DMS153 treated with DMSO at 0.1 percent for 48 hours (cell line): ENCODE measurements at regions not wholly inside any gene's neighbourhood (a gene's known extent, or its start where the extent isn't known, plus 50 kb on each side); places are given as distances from the start of the nearest gene placed in this dataset.
A peak's percentile ranks its signal among the peaks of the same experiment; 100 is the strongest.
"Not testable (repeated sequence)": the region's sequence is repeated elsewhere in the genome, so short reads cannot be mapped to it uniquely, and the experiment has no call there.

Experiments
- DNase-seq: peaks from one replicate; lab custom pipeline; 2025; ENCODE audit not compliant: unreplicated experiment; lab: John Stamatoyannopoulos, UW

DNA sequence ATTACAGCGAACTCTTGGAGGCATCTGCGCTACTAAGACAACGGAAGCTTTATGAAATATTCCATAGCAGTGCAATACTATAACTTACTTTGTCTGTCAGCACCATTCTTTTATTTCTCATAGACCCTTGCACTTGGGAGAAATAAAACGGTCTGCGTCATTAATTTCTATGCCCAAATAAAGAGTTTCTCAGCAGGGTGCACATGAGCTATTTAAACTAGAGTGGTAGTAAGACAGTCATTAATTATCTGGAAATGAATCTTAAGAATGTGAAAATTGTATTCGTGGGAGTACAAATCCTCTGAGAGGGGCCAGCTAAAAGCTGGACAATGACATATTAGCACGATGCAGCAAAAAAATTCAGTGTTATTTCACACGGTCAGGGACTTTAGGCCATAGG, 903.4 kb upstream of the FOXG1 start:
- DNase-seq, result no peak

DNA sequence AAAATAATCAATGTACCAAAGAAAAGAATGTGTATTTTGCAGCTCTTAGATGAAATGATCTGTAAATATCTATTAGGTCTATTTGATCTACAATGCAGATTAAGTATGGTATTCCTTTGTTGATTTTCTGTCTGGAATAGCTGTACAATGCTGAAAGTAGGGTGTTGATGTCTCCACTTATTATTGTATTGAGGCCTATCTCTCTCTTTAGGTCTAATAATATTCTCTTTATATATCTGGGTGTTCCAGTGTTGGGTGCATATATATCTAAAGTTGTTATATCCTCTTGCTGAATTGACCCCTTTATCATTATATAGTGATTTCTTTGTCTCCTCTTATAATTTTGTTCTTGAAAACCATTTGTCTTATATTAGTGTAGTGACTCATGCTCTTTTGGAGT, 885.5 kb upstream of the FOXG1 start:
- no peak for DNase-seq

DNA sequence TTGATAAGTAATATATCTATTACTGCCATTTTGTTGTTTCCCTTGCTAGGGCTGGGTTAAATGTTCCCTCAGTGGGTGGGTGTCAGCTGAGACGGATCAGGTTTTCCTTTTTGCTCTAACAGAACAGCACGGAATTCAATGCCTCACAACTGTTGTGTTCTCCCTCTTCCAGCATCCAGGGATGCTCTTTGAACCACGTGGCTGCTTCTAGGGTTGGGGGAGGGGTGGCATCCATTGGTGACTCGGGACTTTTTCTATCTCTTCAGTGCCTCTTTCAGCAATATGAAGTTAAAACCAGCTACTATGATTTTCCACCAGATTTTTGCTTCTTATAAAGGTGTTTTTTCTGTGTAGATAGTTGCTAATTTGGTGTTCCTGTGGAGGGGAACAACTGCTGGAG, 884.9 kb upstream of the FOXG1 start:
- no peak for DNase-seq

DNA sequence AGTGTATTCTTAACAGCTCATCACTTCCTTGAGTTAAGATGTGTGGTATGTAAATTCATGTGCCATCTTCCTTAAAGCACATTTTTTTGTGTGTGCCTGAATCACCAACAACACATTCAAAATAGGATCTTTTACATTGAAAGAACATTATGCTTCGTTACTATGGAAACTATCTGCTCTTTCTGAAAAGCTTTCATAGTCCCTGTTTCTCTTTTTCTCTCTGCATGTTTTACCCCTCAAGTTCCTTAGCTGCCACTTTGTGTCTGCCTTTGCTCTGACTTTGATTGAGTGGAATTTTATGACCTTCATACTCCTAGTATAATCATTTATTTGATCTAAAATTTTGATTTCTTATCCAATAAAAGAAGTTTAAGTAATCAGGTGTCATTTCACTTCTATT, 880.3 kb upstream of the FOXG1 start:
- DNase-seq, result no peak

DNA sequence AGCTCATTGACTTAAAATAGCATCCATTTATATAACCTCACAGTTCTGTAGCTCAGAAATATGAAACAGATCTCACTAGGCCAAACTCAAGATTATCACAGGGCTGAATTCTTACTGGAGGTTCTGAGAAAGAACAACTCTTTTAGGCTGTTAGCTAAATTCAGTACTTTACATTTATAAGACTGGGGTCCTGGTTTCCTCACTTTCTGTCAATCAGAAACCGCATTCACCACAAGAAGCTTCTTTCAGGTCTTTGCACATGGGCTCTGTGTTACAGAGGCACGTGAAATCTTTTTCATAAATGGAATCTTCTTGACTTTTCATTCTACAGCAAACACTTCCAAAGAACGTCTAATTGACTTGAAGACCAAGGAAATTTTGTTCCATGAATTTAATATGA, 876.3 kb upstream of the FOXG1 start:
- DNase-seq, result no peak

DNA sequence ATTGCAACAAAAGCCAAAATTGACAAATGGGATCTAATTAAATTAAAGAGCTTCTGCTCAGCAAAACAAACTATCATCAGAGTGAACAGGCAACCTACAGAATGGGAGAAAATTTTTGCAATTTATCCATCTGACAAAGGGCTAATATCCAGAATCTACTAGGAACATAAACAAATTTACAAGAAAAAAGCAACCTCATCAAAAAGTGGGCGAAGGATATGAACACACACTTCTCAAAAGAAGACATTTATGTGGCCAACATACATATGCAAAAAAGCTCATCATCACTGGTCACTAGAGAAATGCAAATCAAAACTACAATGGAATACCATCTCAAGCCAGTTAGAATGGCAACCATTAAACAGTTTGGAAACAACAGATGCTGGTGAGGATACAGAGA, 858.1 kb upstream of the FOXG1 start:
- not testable (repeated sequence) for DNase-seq

DNA sequence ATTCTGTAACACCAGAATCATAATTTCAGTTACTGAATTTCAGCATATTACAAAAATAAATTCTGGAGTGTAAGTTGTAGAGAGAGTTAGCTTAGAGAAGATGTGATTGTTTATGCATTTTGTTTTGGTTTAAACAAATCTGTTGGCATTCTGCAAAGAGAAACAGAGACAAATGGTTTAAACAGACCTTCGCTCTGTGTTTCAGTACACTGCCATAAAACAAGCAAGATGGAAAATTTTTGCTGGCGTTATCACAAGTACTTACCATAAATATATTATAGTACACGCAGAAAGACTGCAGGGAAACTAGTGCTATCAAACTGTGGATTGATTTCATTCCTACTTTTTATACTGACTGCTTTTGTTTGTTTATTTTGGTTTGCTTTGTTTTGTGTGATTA, 850.3 kb upstream of the FOXG1 start:
- DNase-seq, result no peak

DNA sequence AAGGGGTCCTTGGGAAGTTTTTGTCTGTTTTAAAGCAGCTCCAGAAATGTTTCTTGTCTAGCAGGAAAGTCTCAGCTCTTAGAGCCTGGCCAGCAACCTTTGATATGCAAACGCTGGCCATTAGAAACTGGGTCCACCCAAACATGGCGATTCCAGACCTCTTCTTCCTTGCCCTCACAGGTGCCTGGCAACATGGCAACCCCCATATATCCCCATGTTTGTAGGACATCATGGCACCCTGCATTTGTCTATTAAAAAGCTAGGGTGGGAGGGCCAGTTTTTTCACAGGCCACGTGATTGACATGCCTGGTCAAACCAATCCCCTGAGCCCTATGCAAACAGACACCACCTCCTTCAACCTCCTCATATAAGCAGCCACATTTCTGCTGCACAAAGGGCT, 848.7 kb upstream of the FOXG1 start:
- no peak for DNase-seq

DNA sequence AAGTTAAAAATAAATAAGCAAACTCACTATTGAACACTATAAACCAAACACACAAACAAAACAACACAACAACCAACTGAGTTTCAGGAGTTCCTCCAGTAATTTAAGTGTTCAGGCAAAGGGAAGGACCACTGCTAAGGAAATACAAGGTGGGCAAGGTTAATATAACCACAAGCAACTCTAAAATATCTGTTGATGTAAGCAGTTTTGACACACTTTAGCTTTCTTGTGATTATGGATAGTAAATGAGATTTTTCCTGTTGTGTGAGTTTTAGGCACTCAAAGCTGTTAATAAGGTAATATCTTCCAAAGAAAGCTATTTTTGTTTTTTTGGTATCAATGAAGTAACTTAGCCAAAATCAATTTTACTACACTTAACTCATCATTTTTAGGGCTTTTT, 839.1 kb upstream of the FOXG1 start:
- no peak for DNase-seq

DNA sequence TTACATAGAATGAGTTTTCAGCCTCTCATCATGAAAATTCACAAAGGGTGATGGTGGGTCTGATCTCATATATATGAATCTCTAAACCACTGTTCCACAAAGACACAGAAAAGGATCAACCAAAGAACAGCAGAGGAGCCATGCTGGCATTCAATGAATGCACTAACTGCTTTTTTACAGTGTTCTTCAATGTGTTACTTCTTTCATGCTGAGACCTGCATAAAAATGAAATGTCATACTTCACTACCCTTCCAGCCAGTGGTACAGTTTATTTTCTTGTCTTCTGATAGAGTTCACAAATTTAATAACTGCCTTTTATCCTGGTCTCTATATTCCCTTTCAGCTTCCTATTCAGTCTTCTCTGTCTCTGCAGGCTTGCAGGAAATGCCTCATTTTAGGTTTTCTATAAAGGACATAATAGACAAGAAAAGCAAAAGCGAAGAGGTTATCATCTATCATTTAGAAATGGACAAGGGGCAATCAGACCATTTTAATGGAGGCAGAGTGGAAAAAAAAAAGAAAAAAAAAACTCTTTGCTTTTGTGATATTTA, 836.7 kb upstream of the FOXG1 start:
- DNase-seq, result no peak

DNA sequence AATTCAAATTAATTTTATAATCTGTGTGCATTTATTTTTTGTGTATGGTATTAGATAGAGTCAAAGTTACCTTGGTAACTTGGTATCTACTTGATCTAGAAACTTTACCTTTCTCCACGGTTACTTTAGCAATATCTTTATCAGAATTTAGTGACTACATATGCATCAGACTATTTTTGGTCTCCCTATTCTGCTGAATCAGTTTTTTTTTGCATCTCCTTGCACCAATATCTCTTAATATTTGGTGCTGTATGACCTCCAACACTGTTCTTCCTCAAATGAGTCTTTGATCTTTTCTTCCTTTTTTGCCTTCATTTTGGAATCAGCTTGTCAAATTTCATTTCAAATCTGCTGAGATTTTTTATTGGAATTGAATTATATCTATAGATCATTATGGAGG, 828.2 kb upstream of the FOXG1 start:
- DNase-seq, result no peak

DNA sequence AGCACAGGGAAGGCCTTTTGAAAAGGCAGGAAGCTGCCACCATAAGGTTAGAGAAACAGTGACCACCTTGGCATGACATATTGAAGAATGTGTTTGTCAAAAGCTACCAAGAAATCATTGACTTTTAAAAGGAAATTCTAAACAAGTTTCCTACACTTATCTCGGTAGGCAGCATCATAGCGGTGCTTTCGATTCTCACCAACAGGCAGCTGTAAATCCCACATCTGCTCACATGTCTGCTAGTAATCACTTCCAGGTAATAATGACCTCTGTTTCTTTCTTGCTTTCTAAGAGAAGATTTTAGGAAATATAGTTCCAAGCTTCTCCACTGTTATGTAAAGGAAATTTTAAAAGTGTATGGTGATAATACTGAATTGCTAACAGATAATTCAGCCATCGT, 821.1 kb upstream of the FOXG1 start:
- DNase-seq, result no peak

DNA sequence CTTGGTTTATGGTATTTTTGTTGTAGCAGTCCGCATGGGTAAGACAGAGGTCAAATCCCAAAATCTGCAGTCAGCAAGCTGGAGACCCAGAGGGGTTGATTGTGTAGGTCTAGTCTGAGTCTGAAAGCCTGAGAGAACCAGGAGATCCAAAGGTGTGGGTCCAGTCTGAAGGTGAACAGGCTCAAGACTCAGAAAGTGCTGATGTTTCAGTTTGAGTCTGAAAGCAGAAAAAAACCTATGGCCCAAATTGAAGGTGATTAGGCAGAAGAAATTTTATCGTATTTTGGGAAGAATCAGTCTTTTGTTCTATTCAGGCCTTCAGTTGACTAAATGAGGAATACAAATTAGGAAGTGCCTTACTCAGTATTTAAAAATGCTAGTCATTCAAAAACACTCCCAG, 807.8 kb upstream of the FOXG1 start:
- DNase-seq, result no peak

DNA sequence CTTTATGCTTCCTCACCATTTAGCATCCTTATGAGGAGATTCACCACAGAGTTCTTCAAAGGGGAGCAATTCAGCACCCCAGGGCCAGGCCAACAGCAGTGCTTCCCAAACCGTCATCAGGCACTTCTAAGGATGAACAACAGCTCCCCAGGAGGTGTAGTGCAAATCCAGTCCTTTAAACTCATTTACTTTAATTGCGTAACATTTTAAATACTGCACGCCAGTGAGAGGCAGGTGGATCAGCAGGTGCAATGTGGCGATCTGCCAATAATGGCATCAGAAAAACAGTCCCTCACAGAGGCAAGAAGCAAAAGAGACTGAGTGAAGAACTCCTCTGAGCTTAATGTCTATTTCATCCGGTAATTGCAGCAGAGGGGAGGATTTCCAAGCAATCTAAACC, 770.9 kb upstream of the FOXG1 start:
- DNase-seq, result peak; percentile 76

DNA sequence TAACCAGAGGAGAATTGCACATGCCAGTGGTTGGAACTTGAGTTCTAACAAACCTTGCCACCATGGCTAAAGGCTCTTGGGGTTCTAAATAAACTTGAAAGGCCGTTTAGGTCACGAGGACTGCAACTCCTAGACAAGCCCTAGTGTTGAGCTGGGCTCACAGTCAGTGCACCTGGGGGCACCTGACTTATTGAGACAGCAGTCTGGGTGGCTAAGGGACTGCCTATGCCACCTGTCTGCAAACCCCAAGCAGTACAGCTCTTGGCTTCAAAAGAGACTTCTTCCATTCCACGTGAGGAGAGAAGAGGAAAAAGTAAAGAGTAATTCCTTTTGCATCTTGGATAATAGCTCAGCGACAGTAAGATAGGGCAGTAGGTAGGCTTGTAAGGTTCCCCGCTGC, 765.6 kb upstream of the FOXG1 start:
- no peak for DNase-seq

DNA sequence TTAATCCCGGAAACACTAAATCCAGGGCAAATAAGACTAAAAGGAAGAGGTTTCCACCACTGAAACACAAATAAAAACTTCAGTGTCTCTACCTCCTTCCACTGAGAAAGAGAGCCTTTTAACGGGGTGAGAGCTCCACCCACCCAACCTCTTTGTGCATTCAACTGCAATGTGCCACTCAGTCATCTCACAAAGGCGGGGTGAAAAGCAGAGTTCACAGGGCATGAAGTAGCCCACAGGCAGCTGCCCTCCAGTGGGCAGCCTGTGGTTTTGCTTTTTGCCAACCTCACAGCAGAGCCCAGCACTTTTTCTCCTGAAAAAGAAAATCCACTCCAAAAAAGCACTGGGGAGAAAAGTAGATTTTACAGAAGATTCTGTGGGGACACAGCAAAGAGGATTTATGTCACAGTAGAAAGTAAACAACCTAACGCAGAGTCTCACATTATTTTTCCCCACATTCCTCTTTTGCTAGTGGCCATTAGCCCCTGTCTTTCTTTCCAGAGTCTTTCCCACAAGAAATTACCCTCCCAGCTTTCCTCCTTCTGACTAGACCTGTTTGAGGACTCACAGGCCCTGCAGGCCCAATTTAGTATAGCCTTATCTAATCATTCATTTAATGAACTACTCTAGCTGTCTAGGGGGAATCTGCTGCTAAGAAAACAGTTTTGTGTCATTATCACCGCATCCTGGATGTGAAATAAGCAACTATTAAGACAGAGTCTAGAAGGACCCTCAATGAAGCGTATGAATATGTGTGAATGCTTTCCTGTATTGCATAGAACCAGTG, 753.8 kb upstream of the FOXG1 start:
- no peak for DNase-seq

DNA sequence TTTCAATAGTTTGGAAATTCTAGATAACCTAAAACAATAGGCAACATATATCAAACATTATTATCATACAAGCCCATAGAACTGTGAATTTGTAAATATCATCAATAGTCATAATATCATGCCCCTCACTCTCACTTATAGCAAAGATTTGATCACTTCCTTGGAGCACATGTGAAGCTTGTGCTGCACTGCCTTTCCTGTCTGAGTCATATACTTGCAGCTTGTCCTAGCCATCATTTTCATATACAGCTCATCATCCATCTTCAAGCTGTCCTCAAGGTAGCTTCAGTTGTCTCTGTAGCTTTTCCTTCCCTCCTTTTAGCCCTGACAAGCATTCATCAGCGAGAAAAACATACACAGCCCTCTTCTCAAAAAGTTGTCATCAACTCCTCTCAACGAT, 746.5 kb upstream of the FOXG1 start:
- DNase-seq, result no peak

DNA sequence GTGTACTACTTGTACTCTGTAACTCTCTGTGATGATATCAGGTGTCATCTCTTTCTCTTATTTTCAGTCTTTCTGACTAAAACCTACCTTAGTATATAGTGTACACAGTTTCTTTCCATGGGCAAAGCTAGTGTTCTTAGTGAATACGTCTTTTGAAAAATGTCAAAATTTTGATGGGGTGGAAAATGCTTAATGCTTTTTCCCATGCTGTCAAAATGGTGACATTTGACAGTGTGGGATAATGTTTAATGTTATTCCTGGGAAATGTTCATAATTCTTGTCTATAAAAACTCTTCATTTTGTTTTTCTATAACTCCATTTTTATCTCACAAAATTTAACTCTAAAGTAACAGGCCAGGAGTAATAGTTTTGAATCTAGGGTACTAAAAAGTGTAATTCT, 742.7 kb upstream of the FOXG1 start:
- DNase-seq, result no peak

DNA sequence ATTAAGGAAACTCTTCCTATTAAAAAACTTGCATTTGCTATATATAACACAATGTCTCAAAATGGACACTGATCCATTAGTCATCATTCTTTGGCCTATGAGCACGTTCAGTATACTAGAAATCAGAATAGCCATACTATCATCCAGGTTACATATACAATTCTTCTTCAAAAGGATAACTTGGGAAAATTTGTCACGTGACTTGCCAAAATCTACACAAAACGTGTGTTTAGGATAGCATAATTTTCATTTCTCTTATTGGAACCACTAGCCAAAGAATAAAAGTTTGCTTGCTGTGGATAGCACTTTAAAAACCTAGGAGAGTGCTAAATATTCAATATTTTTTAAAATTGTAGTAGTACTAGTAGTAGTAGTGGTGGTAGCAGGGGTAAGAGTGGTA, 714.3 kb upstream of the FOXG1 start:
- DNase-seq, result no peak

DNA sequence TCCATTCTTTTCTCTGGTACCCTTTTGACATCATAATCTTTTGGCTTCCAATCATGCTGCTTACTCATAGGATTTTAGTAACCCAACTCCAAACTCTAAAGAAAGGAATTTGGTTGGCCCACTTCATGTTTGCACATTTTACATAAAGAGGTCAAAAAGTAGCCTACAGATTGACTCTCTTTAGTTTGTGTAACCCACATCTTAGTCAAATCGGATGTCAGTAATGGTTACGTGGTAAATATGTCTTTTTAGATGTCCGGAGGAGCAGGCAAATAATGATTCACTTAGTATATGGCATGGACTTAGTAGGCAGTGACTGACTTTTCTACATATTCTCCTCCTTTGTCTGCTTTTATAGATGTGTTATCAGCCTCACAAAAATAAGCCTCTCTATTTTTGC, 711.6 kb upstream of the FOXG1 start:
- DNase-seq, result no peak

DNA sequence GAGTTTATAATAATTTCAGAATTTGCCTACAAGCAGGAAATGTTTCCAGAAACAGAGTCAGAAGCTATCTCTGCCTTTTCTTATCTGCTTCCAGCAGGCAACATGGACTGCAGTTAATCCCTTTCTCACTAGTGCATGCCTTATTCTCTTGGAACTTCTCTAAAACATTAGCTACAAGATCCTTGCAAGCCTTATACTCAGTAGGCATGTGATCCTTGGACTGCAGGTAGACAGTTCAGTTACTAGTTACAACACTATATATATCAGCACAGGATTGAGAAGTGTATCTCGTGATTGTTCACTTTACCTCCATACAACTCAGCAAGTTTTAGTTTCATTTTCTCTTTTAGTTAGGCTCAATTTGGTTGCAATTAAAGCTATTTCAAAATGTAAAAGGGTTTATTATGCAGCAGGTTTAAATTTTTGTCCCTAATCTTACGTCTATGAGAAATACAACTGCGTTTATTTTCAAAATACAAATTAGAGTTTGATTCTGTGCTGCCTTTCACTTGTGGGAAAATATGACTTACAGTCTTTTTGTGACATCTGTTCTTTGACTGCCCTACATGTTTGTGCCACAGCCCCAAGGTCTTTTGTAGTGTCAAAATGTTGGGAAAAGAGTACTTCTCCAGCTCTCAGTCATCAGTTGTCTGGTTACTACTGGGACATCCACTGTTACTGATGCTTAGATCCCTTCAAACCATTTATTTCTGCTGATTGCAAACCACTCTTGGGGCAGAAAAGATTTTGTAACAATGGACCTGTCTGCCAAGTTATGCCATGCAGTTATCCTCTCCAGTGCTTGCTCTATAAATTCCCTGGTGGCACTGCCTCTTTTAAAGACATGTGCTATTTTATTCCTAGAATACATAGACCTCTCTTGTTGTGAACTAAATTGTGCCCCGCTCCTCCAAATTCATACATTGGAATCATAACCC, 709.0 kb upstream of the FOXG1 start:
- DNase-seq, result peak; percentile 23

DNA sequence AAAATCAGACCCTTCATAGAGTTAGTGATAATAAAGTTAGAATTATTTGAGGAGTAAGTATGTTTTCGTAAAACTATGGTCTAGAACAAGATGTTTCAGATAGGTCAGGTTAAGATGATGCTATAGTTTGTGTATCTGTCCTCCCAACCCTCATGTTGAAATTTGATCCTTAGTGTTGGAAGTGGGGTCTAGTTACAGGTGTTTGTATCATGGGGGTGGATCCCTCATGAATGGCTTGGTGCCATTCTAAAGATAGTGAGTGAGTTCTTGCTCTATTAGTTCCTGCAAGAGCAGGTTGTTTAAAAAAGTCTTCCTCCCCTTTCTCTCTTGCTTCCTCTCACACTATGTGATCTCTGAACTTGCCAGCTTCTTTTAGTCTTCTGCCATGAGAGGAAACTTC, 707.3 kb upstream of the FOXG1 start:
- no peak for DNase-seq
